ENCODE measurements at regions not wholly inside any gene's neighbourhood (a gene's known extent, or its start where the extent isn't known, plus 50 kb on each side); places are given as distances from the start of the nearest gene placed in this dataset.

GRCh38 chr7:27347276-27347640 lies 104.7 kb downstream of the EVX1 start:
- no peak for ATAC-seq
- no peak overlapping the region for H3K4me3 Mint-ChIP-seq
- no peak for DNase-seq (ENCODE audit: low spot score in 2 of 2)
- H3K9me3 Mint-ChIP-seq: no peaks in the 10 kb centered on the region
- no peaks in the 10 kb centered on the region for H3K4me1 Mint-ChIP-seq
- H3K27ac Mint-ChIP-seq: no peak overlapping the region
- no peaks in the 10 kb centered on the region for H3K36me3 Mint-ChIP-seq

DNA sequence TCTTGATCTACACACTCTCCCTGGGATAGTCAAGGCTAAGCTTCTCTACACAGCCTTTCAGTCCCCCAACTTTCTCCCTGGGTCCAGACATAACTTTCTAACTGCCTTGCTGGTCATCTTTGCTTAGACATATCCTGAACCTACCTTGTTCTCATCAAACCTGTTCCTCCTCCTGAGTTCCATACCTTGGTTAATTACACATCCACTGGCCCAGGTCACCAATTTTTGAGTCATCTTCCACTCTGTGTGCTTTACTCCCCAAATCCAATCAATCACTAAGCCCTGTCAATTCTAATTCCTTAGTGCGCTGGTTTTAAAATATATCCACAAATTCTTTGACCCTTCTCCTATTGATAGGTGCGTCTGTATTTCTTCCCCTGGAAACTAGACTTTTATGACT lies 107.0 kb downstream of the EVX1 start:
- no peaks in the 10 kb centered on the region for H3K9me3 Mint-ChIP-seq
- no peaks in the 10 kb centered on the region for H3K36me3 Mint-ChIP-seq
- H3K27ac Mint-ChIP-seq: no peak overlapping the region
- ATAC-seq: peak; percentile 16
- no peaks in the 10 kb centered on the region for H3K4me1 Mint-ChIP-seq
- no peak overlapping the region for H3K4me3 Mint-ChIP-seq
- DNase-seq (ENCODE audit: low spot score in 2 of 2): no peak

GRCh38 chr7:27351137-27351536 lies 108.5 kb downstream of the EVX1 start:
- Mint-ChIP-seq H3K4me1 (no peaks in the 10 kb centered on the region), H3K4me3 (no peak overlapping the region), H3K9me3 (no peaks in the 10 kb centered on the region), H3K36me3 (no peaks in the 10 kb centered on the region), H3K27ac (no peak overlapping the region)
- no peak for DNase-seq (ENCODE audit: low spot score in 2 of 2)
- ATAC-seq: no peak

DNA sequence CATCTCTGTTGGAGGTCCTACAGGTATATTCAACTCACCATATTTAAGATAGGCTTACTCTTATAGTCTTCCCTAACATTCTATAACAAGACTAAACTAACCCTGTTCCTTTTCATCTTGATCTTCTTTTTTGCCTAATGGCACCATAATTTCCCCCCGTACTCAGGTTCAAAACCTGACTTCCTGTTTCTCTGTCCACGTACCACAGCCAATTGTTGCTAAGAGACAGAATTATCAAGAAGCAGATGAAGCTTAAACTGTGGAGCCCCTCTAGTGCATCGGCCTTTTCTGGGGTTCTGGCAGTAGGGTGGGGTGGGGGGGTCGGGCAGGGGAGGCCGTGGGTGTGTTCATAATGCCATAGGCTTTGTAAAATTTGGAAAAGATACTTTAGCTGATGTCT lies 109.2 kb downstream of the EVX1 start:
- no peak overlapping the region for H3K4me3 Mint-ChIP-seq
- no peaks in the 10 kb centered on the region for H3K4me1 Mint-ChIP-seq

GRCh38 chr7:27359181-27360125 lies 116.9 kb downstream of the EVX1 start:
- DNase-seq (ENCODE audit: low spot score in 2 of 2) (no peak), ATAC-seq (no peak)
- H3K27ac Mint-ChIP-seq: no peak overlapping the region
- no peaks in the 10 kb centered on the region for H3K4me1 Mint-ChIP-seq
- no peaks in the 10 kb centered on the region for H3K36me3 Mint-ChIP-seq
- H3K4me3 Mint-ChIP-seq: no peak overlapping the region
- H3K9me3 Mint-ChIP-seq: no peaks in the 10 kb centered on the region

More for the DNA sequence above, 109.2 kb downstream of the EVX1 start:
- no peak for ATAC-seq
- no peak overlapping the region for H3K27ac Mint-ChIP-seq
- no peak for DNase-seq (ENCODE audit: low spot score in 2 of 2)
- H3K9me3 Mint-ChIP-seq: no peaks in the 10 kb centered on the region
- H3K36me3 Mint-ChIP-seq: no peaks in the 10 kb centered on the region

DNA sequence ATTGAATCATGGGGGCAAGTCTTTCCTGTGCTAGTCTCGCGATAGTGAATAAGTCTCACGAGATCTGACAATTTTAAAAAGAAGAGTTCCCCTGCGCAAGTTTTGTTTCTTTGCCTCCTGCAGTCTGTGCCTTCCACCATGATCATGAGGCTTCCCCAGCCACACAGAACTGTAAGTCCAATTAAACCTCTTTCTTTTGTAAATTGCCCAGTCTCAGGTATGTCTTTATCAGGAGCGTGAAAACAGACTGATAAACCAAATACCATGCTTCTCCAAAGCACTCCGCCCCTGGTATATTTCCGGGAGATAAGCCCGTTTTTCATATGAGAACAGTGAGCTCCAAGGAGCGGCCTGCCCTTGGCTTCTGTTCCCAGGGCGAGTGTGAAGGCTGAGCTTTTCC lies 118.9 kb downstream of the EVX1 start:
- Mint-ChIP-seq H3K27ac (no peak overlapping the region), H3K4me1 (no peaks in the 10 kb centered on the region), H3K9me3 (no peaks in the 10 kb centered on the region), H3K4me3 (no peak overlapping the region), H3K36me3 (no peaks in the 10 kb centered on the region)
- no peak for DNase-seq (ENCODE audit: low spot score in 2 of 2)
- ATAC-seq: no peak

DNA sequence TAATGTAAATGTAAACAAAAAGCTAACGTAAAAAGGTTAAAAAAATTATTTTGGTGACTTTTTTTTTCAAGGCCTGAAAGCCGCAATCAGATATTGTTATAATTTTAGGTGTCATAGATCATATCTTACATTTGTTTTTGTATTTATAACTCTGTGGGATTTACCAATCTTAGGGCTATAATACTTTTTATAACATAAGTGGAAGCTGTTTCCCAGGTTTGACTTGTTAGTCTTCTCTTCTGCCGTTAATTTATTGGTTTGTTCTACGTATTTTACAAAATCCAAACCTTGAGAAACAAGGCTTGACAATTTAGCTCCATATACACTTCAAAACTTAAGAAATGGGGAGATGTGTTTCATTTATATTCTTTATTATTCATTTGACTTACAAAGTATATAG lies 119.4 kb downstream of the EVX1 start:
- Mint-ChIP-seq H3K4me1 (no peaks in the 10 kb centered on the region), H3K9me3 (no peaks in the 10 kb centered on the region), H3K27ac (no peak overlapping the region), H3K36me3 (no peaks in the 10 kb centered on the region), H3K4me3 (no peak overlapping the region)
- ATAC-seq (no peak), DNase-seq (ENCODE audit: low spot score in 2 of 2) (no peak)

GRCh38 chr7:27364344-27364758 lies 121.7 kb downstream of the EVX1 start:
- H3K4me3 Mint-ChIP-seq: no peak overlapping the region
- no peaks in the 10 kb centered on the region for H3K9me3 Mint-ChIP-seq
- H3K36me3 Mint-ChIP-seq: no peaks in the 10 kb centered on the region

DNA sequence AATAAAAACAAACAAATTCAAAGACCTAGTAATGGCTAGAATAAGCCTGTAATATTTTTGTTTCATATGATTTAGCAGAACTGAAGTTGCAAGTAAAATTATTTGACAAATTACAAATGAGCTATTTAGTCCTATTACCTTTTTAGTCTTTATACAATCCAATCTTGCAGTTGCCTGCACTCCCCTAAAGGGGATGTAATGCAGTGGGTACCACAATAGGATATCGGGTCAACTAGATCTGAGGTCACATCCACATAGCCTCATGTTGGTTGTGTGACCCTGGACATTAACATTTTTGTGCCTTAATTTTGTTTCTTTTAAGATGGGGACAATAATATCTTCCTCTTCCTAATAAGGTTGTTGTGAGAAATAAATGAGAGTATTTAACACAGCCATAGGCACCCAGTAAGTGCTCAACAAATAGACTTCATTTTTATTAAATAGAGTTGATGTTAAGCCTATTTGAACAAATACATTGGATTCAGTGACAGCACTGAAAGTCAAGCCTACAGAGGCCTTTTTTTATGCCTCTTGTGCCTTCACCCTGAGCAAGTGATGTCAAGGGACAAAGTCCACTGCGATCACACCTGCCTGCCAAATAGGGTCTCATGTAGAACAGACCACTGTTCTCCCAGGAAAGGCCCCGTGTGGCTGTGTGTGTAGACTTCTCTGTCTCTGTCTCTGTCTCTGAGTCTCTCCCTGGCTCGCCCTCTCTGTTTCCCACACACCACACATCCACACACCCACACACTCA lies 124.8 kb downstream of the EVX1 start:
- H3K36me3 Mint-ChIP-seq: no peaks in the 10 kb centered on the region
- H3K4me1 Mint-ChIP-seq: no peaks in the 10 kb centered on the region
- H3K4me3 Mint-ChIP-seq: no peak overlapping the region
- H3K9me3 Mint-ChIP-seq: no peaks in the 10 kb centered on the region
- no peak overlapping the region for H3K27ac Mint-ChIP-seq
- no peak for ATAC-seq
- DNase-seq (ENCODE audit: low spot score in 2 of 2): no peak

More at GRCh38 chr7:27364344-27364758, 121.7 kb downstream of the EVX1 start:
- ATAC-seq (no peak), DNase-seq (ENCODE audit: low spot score in 2 of 2) (no peak)
- Mint-ChIP-seq H3K4me1 (no peaks in the 10 kb centered on the region), H3K27ac (no peak overlapping the region)

DNA sequence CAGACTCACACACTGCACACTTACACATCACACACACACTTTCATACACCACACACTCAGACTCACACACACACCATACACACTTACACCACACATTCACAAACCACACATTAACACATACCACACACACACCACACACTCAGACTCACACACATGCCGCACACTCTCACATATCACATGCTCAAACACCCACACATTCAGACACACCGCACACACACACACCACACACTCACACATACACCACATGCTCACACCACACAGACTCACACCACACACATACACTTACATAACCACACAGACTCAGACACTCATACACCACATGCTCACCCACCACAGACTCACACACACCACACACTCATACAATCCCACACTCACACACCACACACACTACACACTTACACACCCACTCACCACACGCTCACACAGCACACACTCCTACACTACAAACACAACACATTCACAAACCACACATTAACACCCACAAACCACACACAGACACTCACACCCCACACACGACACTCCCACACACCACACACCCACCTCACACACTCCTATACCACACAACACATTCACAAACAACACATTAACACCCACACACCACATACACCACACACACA lies 125.4 kb downstream of the EVX1 start:
- ATAC-seq (peak; percentile 28), DNase-seq (ENCODE audit: low spot score in 2 of 2) (no peak)
- Mint-ChIP-seq H3K36me3 (no peaks in the 10 kb centered on the region), H3K4me1 (no peaks in the 10 kb centered on the region), H3K27ac (no peak overlapping the region), H3K4me3 (no peak overlapping the region), H3K9me3 (no peaks in the 10 kb centered on the region)

DNA sequence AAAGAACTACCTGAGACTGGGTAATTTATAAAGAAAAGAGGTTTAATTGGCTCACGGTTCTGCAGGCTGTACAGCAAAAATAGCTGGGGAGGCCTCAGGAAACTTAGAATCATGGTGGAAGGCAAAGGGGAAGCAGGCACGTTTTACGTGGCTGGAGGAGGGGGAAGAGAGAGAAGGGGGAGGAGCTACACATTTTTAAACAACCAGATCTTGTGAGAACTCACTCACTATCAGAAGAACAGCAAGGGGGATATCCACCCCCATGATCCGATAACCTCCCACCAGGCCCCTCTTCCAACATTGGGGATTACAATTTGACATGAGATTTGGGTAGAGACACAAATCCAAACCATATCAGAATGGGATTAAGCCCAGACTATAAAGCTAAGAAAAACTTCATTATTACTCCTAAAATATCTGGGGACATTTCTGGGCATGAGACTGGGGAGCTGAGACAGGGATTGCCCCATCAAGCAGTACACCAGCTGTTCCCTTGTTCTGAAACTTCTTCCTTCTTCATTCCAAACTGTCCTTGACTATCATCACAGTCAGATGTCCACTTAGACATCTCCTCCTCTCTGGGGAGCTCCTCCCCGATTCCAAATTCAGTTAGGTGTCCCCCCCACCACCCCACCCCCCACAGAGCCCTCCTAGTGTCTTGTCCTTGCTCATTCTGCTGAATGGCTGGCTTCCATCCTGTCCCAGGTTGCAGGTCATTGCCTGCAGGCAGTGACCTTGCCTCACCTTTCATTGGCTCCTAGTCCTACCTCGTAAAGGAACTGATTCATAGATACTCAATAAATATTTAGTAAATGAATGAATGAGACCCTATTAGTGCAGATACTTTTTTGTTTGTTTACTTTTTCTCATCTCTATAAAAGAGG lies 132.6 kb downstream of the EVX1 start:
- ATAC-seq: no peak
- no peaks in the 10 kb centered on the region for H3K4me1 Mint-ChIP-seq

DNA sequence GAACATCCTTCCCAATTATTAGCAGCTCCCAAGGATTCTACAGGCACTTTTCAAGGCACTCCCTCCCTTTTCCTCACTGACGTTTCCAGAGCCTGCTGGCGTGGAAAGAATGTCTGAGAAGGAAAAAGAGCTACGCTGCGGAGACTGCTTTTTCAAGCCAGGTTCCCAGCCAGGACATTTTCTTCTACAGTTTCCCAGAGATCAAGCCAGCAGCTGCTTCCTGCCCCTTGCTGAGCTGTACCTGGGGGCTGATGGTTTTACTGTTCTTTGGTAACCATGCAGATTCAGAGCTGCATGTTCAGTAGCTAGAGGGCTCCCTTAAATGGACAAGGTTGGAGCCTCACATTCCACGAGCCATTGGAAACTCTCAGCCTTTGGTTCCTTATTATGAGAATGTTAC lies 133.4 kb downstream of the EVX1 start:
- Mint-ChIP-seq H3K27ac (no peak overlapping the region), H3K36me3 (no peaks in the 10 kb centered on the region), H3K9me3 (no peaks in the 10 kb centered on the region), H3K4me3 (no peak overlapping the region), H3K4me1 (no peaks in the 10 kb centered on the region)
- DNase-seq (ENCODE audit: low spot score in 2 of 2) (no peak), ATAC-seq (no peak)

More for the DNA sequence above, 132.6 kb downstream of the EVX1 start:
- Mint-ChIP-seq H3K9me3 (no peaks in the 10 kb centered on the region), H3K27ac (no peak overlapping the region), H3K4me3 (no peak overlapping the region), H3K36me3 (no peaks in the 10 kb centered on the region)
- DNase-seq (ENCODE audit: low spot score in 2 of 2): no peak

DNA sequence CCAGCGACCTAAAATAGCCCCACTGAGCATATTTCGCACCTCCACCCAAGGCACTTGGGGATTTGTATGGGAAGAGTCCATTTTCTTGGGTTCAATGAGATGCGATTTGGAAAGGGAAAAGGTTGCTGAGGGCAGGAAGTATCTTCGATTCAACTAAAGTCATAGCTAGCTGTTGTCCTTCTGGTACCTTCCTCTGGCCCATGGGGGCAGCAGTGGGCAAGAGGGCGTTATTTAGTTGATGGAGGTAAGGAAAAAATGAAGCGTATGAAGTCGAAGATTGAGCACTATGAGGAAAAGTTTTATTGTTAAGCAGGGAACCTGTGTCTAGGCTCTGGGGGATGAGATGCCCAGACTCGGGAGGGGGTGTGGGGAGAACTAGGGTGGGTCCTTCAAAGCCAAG lies 135.4 kb downstream of the EVX1 start:
- no peak overlapping the region for H3K4me3 Mint-ChIP-seq
- no peaks in the 10 kb centered on the region for H3K4me1 Mint-ChIP-seq
- ATAC-seq: no peak
- DNase-seq (ENCODE audit: low spot score in 2 of 2): no peak
- no peaks in the 10 kb centered on the region for H3K36me3 Mint-ChIP-seq
- no peak overlapping the region for H3K27ac Mint-ChIP-seq
- H3K9me3 Mint-ChIP-seq: no peaks in the 10 kb centered on the region

DNA sequence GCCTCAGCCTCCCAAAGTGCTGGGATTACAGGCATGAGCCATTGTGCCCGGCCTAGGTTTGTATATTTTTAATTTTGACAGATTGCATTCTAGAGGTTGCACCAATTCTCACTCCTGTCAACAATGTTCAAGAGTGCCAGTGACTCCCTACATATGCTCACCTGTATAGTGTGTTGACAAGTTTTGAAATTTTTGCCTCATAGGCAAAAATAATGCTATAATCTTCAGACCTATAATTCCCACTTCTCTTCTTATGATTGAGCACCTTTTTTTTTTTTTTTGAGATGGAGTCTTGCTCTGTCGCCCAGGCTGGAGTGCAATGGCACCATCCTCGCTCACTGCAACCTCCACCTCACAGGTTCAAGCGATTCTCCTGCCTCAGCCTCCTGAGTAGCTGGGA lies 139.7 kb downstream of the EVX1 start:
- ATAC-seq (no peak), DNase-seq (ENCODE audit: low spot score in 2 of 2) (no peak)
- no peaks in the 10 kb centered on the region for H3K9me3 Mint-ChIP-seq
- no peaks in the 10 kb centered on the region for H3K4me1 Mint-ChIP-seq
- H3K4me3 Mint-ChIP-seq: no peak overlapping the region
- no peaks in the 10 kb centered on the region for H3K36me3 Mint-ChIP-seq
- no peak overlapping the region for H3K27ac Mint-ChIP-seq

GRCh38 chr7:27386581-27386980 lies 144.0 kb downstream of the EVX1 start:
- ATAC-seq: no peak
- Mint-ChIP-seq H3K36me3 (no peaks in the 10 kb centered on the region), H3K4me3 (no peak overlapping the region)

More at GRCh38 chr7:27386581-27386980, 144.0 kb downstream of the EVX1 start:
- H3K9me3 Mint-ChIP-seq: no peaks in the 10 kb centered on the region
- DNase-seq (ENCODE audit: low spot score in 2 of 2): no peak
- no peak overlapping the region for H3K27ac Mint-ChIP-seq
- no peaks in the 10 kb centered on the region for H3K4me1 Mint-ChIP-seq
